Panc1 (cell line): ENCODE measurements at regions not wholly inside any gene's neighbourhood (a gene's known extent, or its start where the extent isn't known, plus 50 kb on each side); places are given as distances from the start of the nearest gene placed in this dataset.

Experiments
- POLR2AphosphoS5 ChIP-seq: IDR thresholded peaks from 2 replicates; pipeline ENCODE4 v1.6.1; 2012; ENCODE audit warnings: mild to moderate bottlenecking, low read depth, low read length, moderate library complexity
- SIN3A ChIP-seq: IDR thresholded peaks from 2 replicates; pipeline ENCODE4 v1.6.1; 2012; ENCODE audit warnings: low read depth, mild to moderate bottlenecking, low read length, moderate library complexity, borderline replicate concordance; ENCODE audit not compliant: insufficient read depth
- TCF7L2 ChIP-seq: IDR thresholded peaks from 2 replicates; pipeline ENCODE4 v1.6.1; 2011; ENCODE audit warnings: mild to moderate bottlenecking, low read depth, low read length, inconsistent platforms
- TF ChIP-seq, protein P1 (sequence below), 2 experiments: IDR thresholded peaks; 2 replicates each; pipeline ENCODE4 v1.6.1; 2011 to 2012; ENCODE audit warnings: low read depth in 2 of 2, control low read depth in 1 of 2, low read length in 1 of 2, mild to moderate bottlenecking in 1 of 2, moderate library complexity in 1 of 2; ENCODE audit not compliant: insufficient read depth in 1 of 2
- TF ChIP-seq, protein P2 (sequence below): fragments of 450-650 bp; IDR thresholded peaks from 2 replicates; pipeline ENCODE4 v1.5.1; 2017; ENCODE audit warnings: mild to moderate bottlenecking

DNA sequence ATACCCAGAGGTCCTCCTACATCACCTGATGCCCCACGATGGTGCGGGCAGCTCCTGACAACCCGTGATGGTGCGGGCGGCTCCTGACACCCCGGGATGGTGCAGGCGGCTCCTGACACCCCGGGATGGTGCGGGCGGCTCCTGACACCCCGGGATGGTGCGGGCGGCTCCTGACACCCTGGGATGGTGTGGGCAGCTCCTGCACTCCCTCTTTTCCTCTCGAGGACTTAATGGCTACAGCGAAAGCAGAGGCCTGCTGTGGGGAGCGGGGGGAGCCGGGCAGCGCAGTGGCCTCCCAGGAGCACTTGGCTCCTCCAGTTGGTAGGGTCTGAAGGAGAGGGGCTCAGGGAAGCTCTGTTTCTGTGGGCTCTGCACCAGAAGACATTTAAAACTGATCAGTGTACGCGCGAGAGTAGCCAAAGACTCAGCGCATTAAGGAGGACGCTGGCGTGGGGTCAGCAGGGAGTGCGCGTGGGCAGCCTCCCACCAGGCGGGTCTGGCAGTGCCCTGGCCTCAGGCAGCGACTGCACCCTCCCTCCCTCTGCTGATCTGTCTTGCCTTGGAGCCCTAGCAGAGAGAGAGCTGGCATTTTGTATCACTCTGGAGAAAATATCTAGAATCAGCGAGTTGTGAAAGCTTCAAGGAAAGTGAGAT is 464.5 kb upstream of the MYT1L start:
- TF ChIP-seq, protein P1, sequence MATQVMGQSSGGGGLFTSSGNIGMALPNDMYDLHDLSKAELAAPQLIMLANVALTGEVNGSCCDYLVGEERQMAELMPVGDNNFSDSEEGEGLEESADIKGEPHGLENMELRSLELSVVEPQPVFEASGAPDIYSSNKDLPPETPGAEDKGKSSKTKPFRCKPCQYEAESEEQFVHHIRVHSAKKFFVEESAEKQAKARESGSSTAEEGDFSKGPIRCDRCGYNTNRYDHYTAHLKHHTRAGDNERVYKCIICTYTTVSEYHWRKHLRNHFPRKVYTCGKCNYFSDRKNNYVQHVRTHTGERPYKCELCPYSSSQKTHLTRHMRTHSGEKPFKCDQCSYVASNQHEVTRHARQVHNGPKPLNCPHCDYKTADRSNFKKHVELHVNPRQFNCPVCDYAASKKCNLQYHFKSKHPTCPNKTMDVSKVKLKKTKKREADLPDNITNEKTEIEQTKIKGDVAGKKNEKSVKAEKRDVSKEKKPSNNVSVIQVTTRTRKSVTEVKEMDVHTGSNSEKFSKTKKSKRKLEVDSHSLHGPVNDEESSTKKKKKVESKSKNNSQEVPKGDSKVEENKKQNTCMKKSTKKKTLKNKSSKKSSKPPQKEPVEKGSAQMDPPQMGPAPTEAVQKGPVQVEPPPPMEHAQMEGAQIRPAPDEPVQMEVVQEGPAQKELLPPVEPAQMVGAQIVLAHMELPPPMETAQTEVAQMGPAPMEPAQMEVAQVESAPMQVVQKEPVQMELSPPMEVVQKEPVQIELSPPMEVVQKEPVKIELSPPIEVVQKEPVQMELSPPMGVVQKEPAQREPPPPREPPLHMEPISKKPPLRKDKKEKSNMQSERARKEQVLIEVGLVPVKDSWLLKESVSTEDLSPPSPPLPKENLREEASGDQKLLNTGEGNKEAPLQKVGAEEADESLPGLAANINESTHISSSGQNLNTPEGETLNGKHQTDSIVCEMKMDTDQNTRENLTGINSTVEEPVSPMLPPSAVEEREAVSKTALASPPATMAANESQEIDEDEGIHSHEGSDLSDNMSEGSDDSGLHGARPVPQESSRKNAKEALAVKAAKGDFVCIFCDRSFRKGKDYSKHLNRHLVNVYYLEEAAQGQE (IDR thresholded peaks at IDR 0.05; ENCODE audit: insufficient read depth in 1 of 2, low read depth in 2 of 2, low read length in 1 of 2), result no peak
- TF ChIP-seq, protein P2, sequence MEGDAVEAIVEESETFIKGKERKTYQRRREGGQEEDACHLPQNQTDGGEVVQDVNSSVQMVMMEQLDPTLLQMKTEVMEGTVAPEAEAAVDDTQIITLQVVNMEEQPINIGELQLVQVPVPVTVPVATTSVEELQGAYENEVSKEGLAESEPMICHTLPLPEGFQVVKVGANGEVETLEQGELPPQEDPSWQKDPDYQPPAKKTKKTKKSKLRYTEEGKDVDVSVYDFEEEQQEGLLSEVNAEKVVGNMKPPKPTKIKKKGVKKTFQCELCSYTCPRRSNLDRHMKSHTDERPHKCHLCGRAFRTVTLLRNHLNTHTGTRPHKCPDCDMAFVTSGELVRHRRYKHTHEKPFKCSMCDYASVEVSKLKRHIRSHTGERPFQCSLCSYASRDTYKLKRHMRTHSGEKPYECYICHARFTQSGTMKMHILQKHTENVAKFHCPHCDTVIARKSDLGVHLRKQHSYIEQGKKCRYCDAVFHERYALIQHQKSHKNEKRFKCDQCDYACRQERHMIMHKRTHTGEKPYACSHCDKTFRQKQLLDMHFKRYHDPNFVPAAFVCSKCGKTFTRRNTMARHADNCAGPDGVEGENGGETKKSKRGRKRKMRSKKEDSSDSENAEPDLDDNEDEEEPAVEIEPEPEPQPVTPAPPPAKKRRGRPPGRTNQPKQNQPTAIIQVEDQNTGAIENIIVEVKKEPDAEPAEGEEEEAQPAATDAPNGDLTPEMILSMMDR, result no peak
- TF ChIP-seq POLR2AphosphoS5 (no peak), TCF7L2 (no peak), SIN3A (no peak)
